ENCODE measurements at regions not wholly inside any gene's neighbourhood (a gene's known extent, or its start where the extent isn't known, plus 50 kb on each side); places are given as distances from the start of the nearest gene placed in this dataset.

DNA sequence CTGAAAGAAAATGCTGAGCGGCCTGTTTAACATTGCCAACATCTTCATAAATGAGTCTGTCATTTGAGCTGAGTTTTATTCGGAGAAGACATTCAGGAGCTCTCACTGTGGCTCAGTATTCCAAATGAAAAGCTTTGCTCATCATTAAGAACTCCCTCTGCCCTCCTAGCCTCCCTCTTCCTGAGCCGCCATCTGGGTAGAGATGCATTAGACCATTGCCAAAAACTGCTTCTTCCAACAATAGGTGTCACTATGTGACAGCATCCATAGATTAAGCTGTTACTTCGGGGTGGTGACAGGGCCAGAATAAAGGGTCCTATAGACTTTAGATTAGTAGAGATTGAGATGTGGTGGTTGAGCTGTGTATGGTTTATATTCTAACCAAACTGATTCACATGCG is 501.4 kb upstream of the NR2F2 start:
- no peak for ATAC-seq
- intact Hi-C loops (cut with DNase I): no loop called here
- no peaks in the 10 kb centered on the region for H3K9me3 ChIP-seq
- H3K4me1 ChIP-seq: no peaks in the 10 kb centered on the region
- H3K27me3 ChIP-seq (ENCODE audit: low read depth): no peaks in the 10 kb centered on the region
- TF ChIP-seq, protein P1, sequence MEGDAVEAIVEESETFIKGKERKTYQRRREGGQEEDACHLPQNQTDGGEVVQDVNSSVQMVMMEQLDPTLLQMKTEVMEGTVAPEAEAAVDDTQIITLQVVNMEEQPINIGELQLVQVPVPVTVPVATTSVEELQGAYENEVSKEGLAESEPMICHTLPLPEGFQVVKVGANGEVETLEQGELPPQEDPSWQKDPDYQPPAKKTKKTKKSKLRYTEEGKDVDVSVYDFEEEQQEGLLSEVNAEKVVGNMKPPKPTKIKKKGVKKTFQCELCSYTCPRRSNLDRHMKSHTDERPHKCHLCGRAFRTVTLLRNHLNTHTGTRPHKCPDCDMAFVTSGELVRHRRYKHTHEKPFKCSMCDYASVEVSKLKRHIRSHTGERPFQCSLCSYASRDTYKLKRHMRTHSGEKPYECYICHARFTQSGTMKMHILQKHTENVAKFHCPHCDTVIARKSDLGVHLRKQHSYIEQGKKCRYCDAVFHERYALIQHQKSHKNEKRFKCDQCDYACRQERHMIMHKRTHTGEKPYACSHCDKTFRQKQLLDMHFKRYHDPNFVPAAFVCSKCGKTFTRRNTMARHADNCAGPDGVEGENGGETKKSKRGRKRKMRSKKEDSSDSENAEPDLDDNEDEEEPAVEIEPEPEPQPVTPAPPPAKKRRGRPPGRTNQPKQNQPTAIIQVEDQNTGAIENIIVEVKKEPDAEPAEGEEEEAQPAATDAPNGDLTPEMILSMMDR (IDR thresholded peaks at IDR 0.05): no peak
- no peaks in the 10 kb centered on the region for H3K36me3 ChIP-seq
- no peak overlapping the region for H3K4me3 ChIP-seq
- no peak for DNase-seq
- no peak overlapping the region for H3K27ac ChIP-seq

DNA sequence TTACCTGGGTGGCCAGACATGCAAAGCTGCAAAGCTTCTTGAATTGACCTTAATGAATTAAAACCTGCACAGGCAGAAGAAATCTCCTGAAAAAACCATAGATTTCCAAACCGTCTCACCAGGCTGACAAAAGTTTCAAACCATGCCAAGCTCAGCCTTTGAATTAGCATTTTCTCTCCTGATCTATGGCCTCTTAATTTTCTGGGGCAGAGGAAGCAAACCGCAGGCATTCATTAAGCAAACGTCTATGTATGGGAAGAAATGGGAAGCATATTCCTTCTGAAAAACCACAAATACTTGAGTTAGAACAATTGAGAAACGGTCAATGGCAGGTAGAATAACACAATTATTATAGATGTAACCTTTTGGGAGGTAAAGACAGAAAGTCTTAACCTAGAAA is 500.2 kb upstream of the NR2F2 start:
- Histone ChIP-seq H3K9me3 (no peaks in the 10 kb centered on the region), H3K4me1 (no peaks in the 10 kb centered on the region), H3K27ac (no peak overlapping the region), H3K36me3 (no peaks in the 10 kb centered on the region), H3K27me3 (ENCODE audit: low read depth) (no peaks in the 10 kb centered on the region), H3K4me3 (no peak overlapping the region)
- intact Hi-C loops (cut with DNase I): no loop called here
- ATAC-seq: no peak
- TF ChIP-seq, protein P1 (IDR thresholded peaks at IDR 0.05): no peak
- no peak for DNase-seq

DNA sequence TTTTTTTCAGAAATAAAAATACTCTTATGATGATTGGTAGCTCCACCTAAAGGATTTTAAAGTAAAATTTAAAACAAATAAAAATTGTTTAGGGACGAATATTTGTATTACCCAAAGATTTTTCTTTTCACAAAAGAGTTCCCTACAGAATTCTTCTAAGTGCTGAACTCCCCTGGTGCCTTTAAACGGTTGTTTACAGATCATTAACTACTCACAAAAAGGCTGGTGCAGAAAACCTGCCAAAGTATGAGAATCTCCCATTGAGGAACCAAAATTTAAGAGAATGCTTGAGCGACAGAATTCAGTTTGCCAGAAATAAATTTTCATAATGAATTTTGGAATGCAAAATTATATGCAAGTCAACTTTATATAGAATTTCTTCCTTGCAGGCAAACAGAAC is 497.8 kb upstream of the NR2F2 start:
- Histone ChIP-seq H3K9me3 (no peaks in the 10 kb centered on the region), H3K27me3 (ENCODE audit: low read depth) (no peaks in the 10 kb centered on the region), H3K4me1 (no peaks in the 10 kb centered on the region), H3K27ac (no peak overlapping the region), H3K36me3 (no peaks in the 10 kb centered on the region), H3K4me3 (no peak overlapping the region)
- TF ChIP-seq, protein P1 (IDR thresholded peaks at IDR 0.05): no peak
- no peak for ATAC-seq
- no peak for DNase-seq
- intact Hi-C loops (cut with DNase I): no loop called here

DNA sequence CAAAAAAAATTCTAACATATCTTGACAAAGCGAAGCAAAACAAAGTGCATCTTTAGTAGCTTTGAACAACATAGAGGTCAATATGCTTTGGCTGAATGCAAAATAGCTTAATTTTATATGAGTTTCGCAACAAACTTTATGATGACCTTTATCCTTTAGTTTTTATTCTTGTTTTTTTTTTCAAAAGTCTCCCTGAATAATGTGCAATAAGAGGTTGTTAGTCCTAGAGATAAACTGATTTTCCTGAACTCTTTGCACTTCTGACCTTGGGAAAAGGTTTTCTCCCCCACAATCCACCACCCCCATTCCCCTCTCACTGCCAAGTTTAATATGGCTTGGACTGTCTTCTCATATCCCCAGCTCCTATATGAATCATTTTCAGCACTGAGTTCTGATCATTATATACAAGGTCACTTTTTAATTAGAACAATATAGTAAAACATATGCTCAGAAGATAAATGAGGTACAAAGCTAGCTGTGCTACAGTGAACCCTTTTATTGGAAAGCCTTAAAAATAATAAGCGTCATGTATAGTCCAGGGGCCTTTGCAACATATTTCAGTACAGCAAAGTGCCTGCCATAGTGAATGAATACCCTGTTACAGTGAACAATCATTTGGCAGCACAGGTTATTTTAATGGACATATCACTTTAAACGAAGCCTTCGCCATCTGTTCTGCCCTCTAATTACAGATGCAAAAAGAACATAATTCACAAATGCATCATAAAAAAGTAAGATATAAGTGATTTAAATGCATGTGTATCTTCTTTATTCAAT is 496.3 kb upstream of the NR2F2 start:
- no peak for DNase-seq
- H3K27ac ChIP-seq: no peak overlapping the region
- no peaks in the 10 kb centered on the region for H3K9me3 ChIP-seq
- TF ChIP-seq, protein P1 (IDR thresholded peaks at IDR 0.05): no peak
- no peaks in the 10 kb centered on the region for H3K36me3 ChIP-seq
- ATAC-seq: no peak
- intact Hi-C loops (cut with DNase I): no loop called here
- H3K4me3 ChIP-seq: no peak overlapping the region
- H3K4me1 ChIP-seq: no peaks in the 10 kb centered on the region
- no peaks in the 10 kb centered on the region for H3K27me3 ChIP-seq (ENCODE audit: low read depth)

DNA sequence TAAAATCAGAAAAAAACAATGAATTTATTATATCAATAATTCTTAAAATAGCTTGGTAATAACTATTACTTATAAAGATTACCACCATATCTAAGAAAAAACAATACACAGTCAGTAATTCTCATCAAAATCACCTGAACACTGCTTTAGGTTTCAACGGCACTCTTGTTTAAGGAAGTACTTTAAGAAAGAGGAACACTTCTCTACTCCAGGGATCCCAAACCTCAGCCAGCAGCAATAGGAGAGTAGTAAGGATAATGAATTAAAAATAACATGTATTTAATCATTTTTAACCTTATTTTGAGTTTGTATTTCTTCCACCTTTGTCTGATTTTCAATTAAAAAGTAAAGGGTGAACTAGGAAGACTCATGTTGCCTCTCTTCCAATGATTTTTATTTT is 494.0 kb upstream of the NR2F2 start:
- no peak overlapping the region for H3K4me3 ChIP-seq
- intact Hi-C loops (cut with DNase I): no loop called here
- H3K36me3 ChIP-seq: no peaks in the 10 kb centered on the region
- DNase-seq: no peak
- H3K27ac ChIP-seq: no peak overlapping the region
- no peak for ATAC-seq
- TF ChIP-seq, protein P1 (IDR thresholded peaks at IDR 0.05): no peak
- H3K9me3 ChIP-seq: no peaks in the 10 kb centered on the region
- no peaks in the 10 kb centered on the region for H3K27me3 ChIP-seq (ENCODE audit: low read depth)
- H3K4me1 ChIP-seq: no peaks in the 10 kb centered on the region

Measured in lower lobe of right lung (tissue), 2 donors.